ENCODE measurements at regions not wholly inside any gene's neighbourhood (a gene's known extent, or its start where the extent isn't known, plus 50 kb on each side); places are given as distances from the start of the nearest gene placed in this dataset.

DNA sequence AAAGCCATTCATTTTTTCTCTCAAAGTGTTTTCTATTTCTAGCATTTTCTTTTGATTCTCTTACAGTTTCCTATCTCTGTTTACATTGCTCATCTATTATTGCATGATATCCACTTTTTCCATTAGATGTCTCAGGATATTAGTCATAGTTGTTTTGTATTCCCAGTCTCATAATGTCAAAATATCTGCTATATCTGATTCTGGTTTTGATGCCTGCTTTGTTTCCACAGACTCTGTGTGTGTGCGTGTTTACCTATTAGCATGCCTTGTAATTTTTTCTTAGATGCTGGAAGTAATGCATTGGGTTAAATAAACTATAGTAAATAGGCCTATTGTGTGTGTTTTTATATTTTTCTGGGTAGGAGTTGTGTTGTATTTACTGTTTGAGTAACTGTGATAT is 1126.3 kb downstream of the SORCS1 start:
- Histone ChIP-seq H3K23me2 (ENCODE audit: low read depth, low read length) (no peaks in the 10 kb centered on the region), H4K5ac (ENCODE audit: insufficient read length, low read depth, low read length) (no peak overlapping the region), H3K79me2 (ENCODE audit: control insufficient read depth in 1 of 2, insufficient read depth in 2 of 2, low read length in 2 of 2) (no peaks in the 10 kb centered on the region), H3K9ac (replicated peaks in 1 of 4; ENCODE audit: extremely low read depth in 1 of 4, low read depth in 3 of 4, low read length in 3 of 4) (no peak overlapping the region), H4K8ac (ENCODE audit: extremely low read depth, insufficient read depth, low read length) (no peak overlapping the region), H3K18ac (ENCODE audit: extremely low read depth, low read length) (no peak overlapping the region), H4K91ac (replicated peaks; ENCODE audit: insufficient read length, low read length) (no peak overlapping the region), H2BK20ac (ENCODE audit: low read length) (no peak overlapping the region), H3K56ac (replicated peaks; ENCODE audit: insufficient read length, low read depth, low read length) (no peak overlapping the region), H2AK5ac (ENCODE audit: low read depth, low read length) (no peak overlapping the region), H2BK15ac (ENCODE audit: low read length) (no peak overlapping the region), H3K27me3 (replicated peaks in 1 of 4; ENCODE audit: control insufficient read depth in 3 of 4, extremely low read depth in 1 of 4, insufficient read depth in 3 of 4, low read length in 3 of 4) (no peaks in the 10 kb centered on the region), H3K79me1 (ENCODE audit: low read depth, low read length) (no peaks in the 10 kb centered on the region), H3K9me3 (ENCODE audit: insufficient read depth in 2 of 2, low read depth in 1 of 2, low read length in 1 of 2) (peaks cover 0 to 4% of the 10 kb centered on the region in 2 experiments; a peak in 2 of 4 replicates), H3K4me1 (replicated peaks in 1 of 4; ENCODE audit: control insufficient read depth in 3 of 4, insufficient read depth in 4 of 4, low read length in 3 of 4) (no peaks in the 10 kb centered on the region), H4K20me1 (replicated peaks in 1 of 2; ENCODE audit: control insufficient read depth in 1 of 2, insufficient read depth in 2 of 2, low read length in 2 of 2) (no peaks in the 10 kb centered on the region), H2BK5ac (ENCODE audit: low read depth, low read length) (no peak overlapping the region), H3K4me3 (ENCODE audit: extremely low read depth in 1 of 4, insufficient read depth in 2 of 4, low read depth in 3 of 4, low read length in 4 of 4) (no peak overlapping the region), H2AFZ (ENCODE audit: low read length) (no peak overlapping the region), H3K23ac (ENCODE audit: insufficient read length) (no peak overlapping the region), H3K4me2 (ENCODE audit: insufficient read depth in 1 of 2, low read depth in 2 of 2, low read length in 2 of 2) (no peak overlapping the region), H3K4ac (replicated peaks; ENCODE audit: insufficient read length, low read depth, low read length) (no peak overlapping the region), H3K27ac (ENCODE audit: low read depth, low read length) (no peak overlapping the region), H3K14ac (ENCODE audit: insufficient read length) (no peak overlapping the region), H2BK120ac (replicated peaks; ENCODE audit: low read depth, low read length) (no peak overlapping the region), H3K36me3 (ENCODE audit: control insufficient read depth in 2 of 4, insufficient read depth in 4 of 4, low read length in 3 of 4) (no peaks in the 10 kb centered on the region), H2BK12ac (ENCODE audit: low read depth, low read length) (no peak overlapping the region)
- ChIA-PET CTCF (ENCODE audit: partially characterized antibody) (no interaction called here), POLR2A (ENCODE audit: partially characterized antibody) (no interaction called here)
- WGBS, 2 experiments (ENCODE audit: extremely low coverage in 1 of 2, insufficient coverage in 1 of 2, insufficient read length in 1 of 2, insufficient replicate concordance in 2 of 2, low coverage in 1 of 2, low lambda C conversion rate in 2 of 2, missing lambda C conversion rate in 1 of 2), result 94% methylated on average over 1 of the region's 1 CpG; no CpG with 5 or more reads in 1 of the 2 experiments
- TF ChIP-seq KDM5A (IDR thresholded peaks at IDR 0.05; ENCODE audit: low read length) (no peak), ZNF274 (IDR thresholded peaks at IDR 0.05; ENCODE audit: borderline replicate concordance, extremely low read depth, low read length) (no peak), JUN (IDR thresholded peaks at IDR 0.05; ENCODE audit: low read depth, low read length) (no peak), NANOG (IDR thresholded peaks at IDR 0.05; ENCODE audit: insufficient read depth, low read depth, low read length, poor library complexity, severe bottlenecking) (no peak), ASH2L (IDR thresholded peaks at IDR 0.05; ENCODE audit: low read length) (no peak), JUND (IDR thresholded peaks at IDR 0.05; ENCODE audit: low read length) (no peak), CBX8 (IDR thresholded peaks at IDR 0.05; ENCODE audit: borderline replicate concordance, low read depth, low read length) (no peak)
- FAIRE-seq (no peak), DNase-seq (ENCODE audit: low read depth in 1 of 2, low spot score in 2 of 2) (no peak)
